Stimulated activated CD8-positive, alpha-beta memory T cell treated with anti-CD3 and anti-CD28 coated beads, Interleukin-4, amount 100 ng/mL, for 24 hours (primary cell): ENCODE measurements at regions not wholly inside any gene's neighbourhood (a gene's known extent, or its start where the extent isn't known, plus 50 kb on each side); places are given as distances from the start of the nearest gene placed in this dataset.
"Not testable (repeated sequence)": the region's sequence is repeated elsewhere in the genome, so short reads cannot be mapped to it uniquely, and the experiment has no call there.

ENCODE experiments used
- DNase-seq: peaks from one replicate; pipeline ENCODE4 v3.0.0-alpha.2; 2020; ENCODE audit warnings: low read depth

DNA sequence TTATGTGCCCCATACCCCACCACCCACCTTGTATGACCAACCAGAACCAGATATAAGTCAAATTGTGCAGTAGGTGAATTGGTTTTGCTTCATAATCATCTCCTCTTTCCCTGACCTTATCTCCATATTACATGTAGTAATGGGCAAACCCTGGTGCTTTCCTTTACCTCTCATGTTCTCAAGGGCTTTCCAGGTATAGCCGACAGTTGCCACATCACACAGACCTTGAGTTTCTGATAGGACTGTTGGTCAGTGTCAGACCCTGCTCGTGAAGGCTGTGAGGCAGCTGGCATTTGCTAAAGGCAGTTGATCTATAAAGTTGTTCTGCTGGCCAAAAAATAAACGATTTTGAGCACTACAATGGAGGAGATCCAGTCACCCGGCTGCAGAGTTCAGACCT, 145.9 kb downstream of the ALX1 start:
- DNase-seq, result no peak

- not testable (repeated sequence) for DNase-seq
These were observed 153.1 kb downstream of the ALX1 start for GRCh38 chr12:85433148-85433547.

DNA sequence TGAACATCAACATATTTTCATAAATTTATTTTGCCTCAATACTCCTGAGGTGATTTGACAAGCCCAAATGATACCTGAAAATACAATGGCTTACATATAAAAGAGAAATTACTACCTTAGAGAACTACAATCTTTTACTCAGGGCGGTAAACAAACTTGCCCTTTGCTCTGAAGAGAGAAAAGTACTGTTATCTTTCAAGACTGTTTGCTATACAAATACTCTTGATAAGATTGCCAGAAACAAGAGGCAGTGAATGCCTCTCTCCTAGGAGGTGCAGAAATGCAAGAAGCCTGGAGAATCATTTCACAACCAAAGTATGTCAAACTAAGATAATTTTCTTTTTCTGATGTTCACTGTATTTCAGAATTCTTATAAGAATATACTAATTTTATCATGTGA, 160.3 kb downstream of the ALX1 start:
- DNase-seq, result no peak

DNA sequence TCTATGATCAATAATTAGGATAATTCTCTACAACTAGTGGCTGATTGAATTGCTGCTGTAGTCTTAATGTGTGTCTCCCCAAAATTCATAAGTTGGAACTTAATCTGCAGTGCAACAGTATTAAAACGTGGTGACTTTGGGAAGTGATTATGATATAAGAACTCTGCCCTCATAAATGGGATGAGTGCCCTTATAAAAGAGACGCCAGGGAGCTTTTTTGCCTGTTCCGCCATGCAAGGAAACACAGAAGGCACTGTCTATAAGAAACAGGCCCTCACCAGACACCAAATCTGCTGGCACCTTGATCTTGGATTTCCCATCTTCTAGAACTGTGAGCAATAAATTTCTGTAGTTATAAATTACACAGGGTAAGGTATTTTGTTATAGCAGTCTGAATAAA, 161.0 kb downstream of the ALX1 start:
- no peak for DNase-seq

- DNase-seq, result no peak
These were observed 161.7 kb downstream of the ALX1 start for GRCh38 chr12:85441741-85442140.

DNA sequence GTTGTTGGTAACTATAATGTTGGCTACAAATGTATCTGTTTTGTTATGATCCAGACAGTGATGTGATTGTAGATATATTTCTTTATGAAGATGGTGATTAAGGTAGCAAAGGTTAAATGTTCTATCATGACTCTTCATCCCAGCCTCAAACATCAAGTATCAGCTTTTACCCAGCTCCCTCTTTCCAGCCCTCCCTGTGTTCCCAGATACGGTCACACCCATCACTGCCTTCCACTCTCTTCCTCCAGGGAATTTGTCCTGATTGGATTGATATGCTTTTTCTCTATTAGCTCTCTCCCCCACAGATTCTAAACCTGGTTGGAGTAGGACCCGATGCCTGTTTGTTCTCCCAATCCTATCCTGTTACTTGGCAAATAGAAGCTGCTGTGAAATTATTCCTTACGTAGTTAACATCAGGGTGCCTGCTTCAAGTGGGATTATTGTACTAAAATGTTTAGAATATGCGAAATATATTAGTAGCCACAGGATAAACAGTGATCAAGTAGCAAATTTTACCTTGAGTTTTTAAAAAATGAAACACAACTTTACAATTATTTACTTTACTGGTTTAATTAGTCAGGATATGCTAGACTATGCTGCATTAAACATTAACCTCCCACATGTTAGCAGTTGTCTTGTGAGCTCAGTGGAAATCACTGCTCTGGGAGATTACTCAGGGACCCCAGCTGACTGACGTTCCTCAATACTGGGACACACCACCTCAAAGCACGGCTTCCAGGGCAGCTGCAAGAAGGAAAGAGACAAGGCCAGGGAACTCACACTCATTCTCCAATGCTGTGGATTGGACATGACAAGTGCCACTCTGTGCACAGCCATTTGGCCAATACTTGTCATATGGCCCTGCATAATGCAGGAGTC, 165.3 kb downstream of the ALX1 start:
- no peak for DNase-seq

- no peak for DNase-seq
These were observed 168.0 kb downstream of the ALX1 start for GRCh38 chr12:85448031-85448430.

- DNase-seq, result no peak
These were observed 168.6 kb downstream of the ALX1 start for GRCh38 chr12:85448548-85449139.

DNA sequence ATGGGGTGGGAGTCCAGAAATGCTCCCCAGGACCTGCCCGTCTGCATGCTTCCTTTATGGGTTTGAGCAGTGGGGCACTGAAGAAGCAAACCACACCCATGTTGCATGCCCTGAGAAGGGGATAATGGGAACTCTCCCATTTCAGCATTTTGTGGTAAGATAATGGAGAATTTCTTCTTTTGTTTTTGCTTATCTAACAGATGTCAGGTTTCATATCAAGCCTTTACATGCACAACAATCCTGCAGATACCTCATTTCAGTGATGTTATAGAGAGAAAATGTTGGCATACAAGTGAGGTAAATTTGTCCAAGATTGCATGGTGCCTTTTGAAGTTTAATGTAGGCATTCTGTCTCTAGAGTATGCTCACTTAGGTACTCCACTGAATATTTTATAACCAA, 177.0 kb downstream of the ALX1 start:
- no peak for DNase-seq

- no peak for DNase-seq
These were observed 181.1 kb downstream of the ALX1 start for GRCh38 chr12:85461127-85461526.

DNA sequence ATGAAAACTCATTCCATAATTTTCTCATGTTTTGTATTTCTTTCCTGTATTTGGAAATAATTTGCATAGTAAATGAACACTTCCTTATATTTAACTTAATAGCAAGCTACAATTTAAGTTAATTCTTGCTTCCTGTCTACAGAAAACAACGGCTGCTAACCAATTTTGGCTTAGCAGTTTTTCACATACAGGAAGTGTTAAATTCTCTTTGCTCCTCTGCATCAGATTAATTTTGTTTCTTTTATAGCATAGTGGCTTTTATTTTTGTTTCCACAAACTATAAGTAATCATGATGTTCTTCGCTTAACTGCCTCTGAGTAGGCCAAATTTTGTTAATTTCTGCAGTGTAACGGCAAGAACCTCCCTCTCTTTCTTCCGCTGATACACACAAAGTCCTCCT, 182.9 kb downstream of the ALX1 start:
- no peak for DNase-seq

- no peak for DNase-seq
These were observed 186.9 kb downstream of the ALX1 start for GRCh38 chr12:85466890-85467289.

DNA sequence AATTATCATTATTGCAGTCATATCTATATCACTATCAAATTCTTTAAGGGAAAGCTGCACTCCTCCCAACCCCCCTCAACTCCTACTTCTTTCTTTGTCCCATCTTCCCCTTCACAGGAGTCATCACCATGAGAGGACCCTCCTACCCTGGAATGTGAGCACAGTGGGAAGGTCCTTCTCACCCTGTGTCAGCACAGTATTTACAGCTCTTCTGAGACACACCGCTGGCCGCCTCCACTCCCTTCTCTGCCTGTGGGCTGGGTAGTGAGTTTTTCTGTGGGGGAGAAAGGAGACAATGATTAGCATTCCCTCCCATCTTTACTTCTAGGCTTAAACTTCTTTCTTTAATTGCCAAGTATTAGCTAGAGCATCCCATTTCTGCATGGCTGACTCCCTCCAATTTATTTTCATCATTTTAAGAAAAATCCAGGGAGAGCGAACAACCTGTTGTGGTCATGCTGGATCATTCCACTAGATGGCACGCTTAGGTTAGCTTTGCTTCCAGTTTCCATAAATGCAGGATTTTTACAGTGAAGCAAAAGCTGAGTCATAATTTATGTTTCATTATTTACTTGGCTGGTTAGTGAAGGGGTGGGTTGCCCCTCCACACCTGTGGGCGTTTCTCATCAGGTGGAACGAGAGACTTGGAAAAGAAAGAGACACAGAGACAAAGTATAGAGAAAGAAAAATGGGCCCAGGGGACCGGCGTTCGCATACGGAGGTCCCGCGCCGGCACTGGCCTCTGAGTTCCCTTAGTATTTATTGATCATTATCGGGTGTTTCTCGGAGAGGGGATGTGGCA, 188.5 kb downstream of the ALX1 start:
- DNase-seq, result no peak

DNA sequence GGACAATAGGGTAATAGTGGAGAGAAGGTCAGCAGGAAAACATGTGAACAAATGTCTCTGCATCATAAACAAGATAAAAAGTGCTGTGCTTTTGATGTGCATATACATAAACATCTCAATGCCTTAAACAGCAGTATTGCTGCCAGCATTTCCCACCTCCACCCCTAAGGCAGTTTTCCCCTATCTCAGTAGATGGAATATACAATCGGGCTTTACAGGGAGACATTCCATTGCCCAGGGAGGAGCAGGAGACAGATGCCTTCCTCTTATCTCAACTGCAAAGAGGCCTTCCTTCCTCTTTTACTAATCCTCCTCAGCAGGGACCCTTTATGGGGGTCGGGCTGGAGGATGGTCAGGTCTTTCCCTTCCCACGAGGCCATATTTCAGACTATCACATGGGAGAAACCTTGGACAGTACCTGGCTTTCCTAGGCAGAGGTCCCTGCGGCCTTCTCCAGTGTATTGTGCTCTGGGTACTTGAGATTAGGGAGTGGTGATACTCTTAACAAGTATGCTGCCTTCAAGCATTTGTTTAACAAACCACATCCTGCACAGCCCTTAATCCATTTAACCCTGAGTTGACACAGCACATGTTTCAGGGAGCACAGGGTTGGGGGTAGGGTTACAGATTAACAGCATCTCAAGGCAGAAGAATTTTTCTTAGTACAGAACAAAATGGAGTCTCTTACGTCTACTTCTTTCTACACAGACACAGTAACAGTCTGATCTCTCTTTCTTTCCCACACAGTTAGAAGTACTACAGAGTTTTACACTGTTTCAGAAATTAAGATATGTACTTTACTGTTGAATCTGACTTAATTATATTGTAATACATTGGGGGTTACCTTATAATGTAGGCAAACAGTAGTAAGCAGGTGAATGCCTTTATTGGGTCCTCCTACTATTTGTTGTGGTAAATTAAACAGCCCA, 189.4 kb downstream of the ALX1 start:
- DNase-seq, result not testable (repeated sequence)

GRCh38 chr12:85475277-85475676, 195.3 kb downstream of the ALX1 start:
- not testable (repeated sequence) for DNase-seq

DNA sequence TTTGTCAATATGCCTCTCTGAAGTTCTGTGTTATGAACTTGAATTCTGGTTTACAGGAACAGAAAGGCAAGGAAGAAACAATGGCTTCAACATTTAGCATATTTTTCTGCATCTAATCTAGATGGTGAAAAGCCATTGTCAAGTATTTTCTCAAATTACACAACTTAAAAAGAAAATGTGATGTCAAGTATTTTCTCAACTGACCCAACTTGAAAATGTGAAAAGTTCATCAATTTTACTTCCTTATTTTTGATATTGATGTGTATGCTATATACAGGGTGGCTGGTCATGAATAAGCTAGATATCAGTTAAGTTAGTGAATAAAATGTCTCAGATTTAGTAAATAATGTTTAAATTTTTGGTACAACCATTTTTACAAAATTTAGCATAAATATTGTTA, 196.7 kb downstream of the ALX1 start:
- no peak for DNase-seq

- no peak for DNase-seq
These were observed 204.4 kb downstream of the ALX1 start for GRCh38 chr12:85484387-85484786.

DNA sequence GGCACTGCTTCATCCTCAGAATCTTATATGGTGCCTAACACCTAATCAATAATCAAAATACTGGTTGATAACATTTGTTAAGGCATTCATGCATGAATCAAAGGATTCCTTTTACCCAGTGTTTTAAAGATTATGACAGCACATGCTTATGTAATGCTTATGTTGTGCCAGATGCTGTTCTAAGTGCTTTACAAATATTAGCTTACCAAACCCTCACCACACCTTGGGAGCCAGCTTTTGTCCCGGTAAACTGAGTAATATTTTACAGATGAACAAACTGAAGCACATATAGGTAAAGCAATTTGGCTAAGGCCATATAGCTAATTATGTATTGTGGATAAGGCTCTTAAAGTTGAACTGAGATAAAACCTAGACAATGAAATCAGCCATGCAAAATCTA, 209.2 kb downstream of the ALX1 start:
- DNase-seq, result no peak

- no peak for DNase-seq
These were observed 224.1 kb downstream of the ALX1 start for GRCh38 chr12:85504164-85504563.

DNA sequence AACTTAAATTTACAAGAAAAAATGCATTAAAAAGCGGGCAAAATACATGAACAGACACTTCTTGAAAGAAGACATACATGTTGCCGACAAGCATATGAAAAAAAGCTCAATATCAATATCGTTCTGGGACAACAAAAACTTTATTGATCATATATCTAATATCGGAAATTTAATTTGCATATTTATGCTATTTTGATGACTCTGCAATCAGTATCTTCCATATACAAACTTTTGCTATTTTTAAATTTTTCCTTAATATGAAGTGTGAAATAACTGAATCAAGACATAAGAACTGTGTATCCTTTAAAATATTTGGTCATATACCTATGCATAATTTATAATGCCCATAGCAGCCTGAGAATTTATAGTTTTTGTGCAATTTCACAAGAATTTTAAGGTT, 224.6 kb downstream of the ALX1 start:
- no peak for DNase-seq

- no peak for DNase-seq
These were observed 227.4 kb downstream of the ALX1 start for GRCh38 chr12:85507456-85507855.
